ENCODE measurements at regions not wholly inside any gene's neighbourhood (a gene's known extent, or its start where the extent isn't known, plus 50 kb on each side); places are given as distances from the start of the nearest gene placed in this dataset.

DNA sequence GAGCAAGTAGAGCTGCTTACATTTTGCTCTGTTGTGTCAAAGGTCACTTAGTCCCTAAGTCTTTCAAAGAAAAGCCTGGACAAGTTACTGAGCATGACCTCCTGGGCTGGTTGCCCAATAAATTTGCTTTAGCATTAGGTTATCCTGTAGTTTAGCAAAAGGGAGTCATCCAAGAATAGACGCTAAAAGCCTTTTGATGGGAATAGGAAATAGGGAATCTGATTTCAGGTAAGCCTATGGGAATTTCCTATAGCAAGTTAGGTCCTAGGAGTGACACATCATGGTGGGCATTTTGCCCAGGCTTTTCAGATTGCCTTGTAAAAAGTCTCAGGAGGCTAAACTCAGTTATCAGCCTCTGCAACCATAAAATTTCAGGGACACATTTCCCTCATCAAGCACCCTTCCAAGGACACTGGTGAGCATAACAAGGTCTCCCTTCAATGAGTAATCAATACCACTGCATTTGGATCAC lies 67.6 kb upstream of the RANBP3L start:
- TF ChIP-seq CREB1 (CRISPR knock-in tag; IDR thresholded peaks at IDR 0.05) = no peak
- no peak for TF ChIP-seq CREM (CRISPR knock-in tag; IDR thresholded peaks at IDR 0.05)
- TF ChIP-seq, protein P1, sequence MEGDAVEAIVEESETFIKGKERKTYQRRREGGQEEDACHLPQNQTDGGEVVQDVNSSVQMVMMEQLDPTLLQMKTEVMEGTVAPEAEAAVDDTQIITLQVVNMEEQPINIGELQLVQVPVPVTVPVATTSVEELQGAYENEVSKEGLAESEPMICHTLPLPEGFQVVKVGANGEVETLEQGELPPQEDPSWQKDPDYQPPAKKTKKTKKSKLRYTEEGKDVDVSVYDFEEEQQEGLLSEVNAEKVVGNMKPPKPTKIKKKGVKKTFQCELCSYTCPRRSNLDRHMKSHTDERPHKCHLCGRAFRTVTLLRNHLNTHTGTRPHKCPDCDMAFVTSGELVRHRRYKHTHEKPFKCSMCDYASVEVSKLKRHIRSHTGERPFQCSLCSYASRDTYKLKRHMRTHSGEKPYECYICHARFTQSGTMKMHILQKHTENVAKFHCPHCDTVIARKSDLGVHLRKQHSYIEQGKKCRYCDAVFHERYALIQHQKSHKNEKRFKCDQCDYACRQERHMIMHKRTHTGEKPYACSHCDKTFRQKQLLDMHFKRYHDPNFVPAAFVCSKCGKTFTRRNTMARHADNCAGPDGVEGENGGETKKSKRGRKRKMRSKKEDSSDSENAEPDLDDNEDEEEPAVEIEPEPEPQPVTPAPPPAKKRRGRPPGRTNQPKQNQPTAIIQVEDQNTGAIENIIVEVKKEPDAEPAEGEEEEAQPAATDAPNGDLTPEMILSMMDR (IDR thresholded peaks at IDR 0.05) = no peak
- TF ChIP-seq ZNF263 (CRISPR knock-in tag; IDR thresholded peaks at IDR 0.05; ENCODE audit: low read depth) = no peak
- no peak for TF ChIP-seq ATF3 (CRISPR knock-in tag; conservative IDR thresholded peaks at IDR 0.05)
- no peak for TF ChIP-seq GRHL2 (CRISPR knock-in tag; IDR thresholded peaks at IDR 0.05; ENCODE audit: insufficient replicate concordance, severe bottlenecking)
- no peak for TF ChIP-seq ELF4 (CRISPR knock-in tag; IDR thresholded peaks at IDR 0.05; ENCODE audit: low read depth)
- no peak for TF ChIP-seq ZBTB21 (CRISPR knock-in tag; IDR thresholded peaks at IDR 0.05; ENCODE audit: borderline replicate concordance)
- no peak for TF ChIP-seq JUN (CRISPR knock-in tag; IDR thresholded peaks at IDR 0.05)
- TF ChIP-seq FOXJ3 (CRISPR knock-in tag; IDR thresholded peaks at IDR 0.05; ENCODE audit: borderline replicate concordance) = no peak
